MCF 10A (cell line): ENCODE measurements at regions not wholly inside any gene's neighbourhood (a gene's known extent, or its start where the extent isn't known, plus 50 kb on each side); places are given as distances from the start of the nearest gene placed in this dataset.

Source experiments
- BruUV-seq: library from RNA; stranded (reverse); fragments of 400-500 nt; replicated peaks from 2 replicates; lab custom pipeline; 2021; lab: Mats Ljungman, UMichigan
- CTCF ChIA-PET: fragments of 300-600 bp; sonication (Branson Sonifier 250); formaldehyde crosslinking; extraction: SDS; loops from one replicate; lab custom pipeline; 2021; ENCODE audit warnings: antibody characterized with exemption, inconsistent platforms; lab: Yijun Ruan, JAX
- POLR2A ChIA-PET: fragments of 300-600, 350-650 bp; sonication (Branson Sonifier 250); formaldehyde crosslinking; extraction: SDS; loops from one replicate; lab custom pipeline; 2020; ENCODE audit warnings: antibody characterized with exemption, inconsistent platforms; lab: Yijun Ruan, JAX
- DNase-seq: peaks from one replicate; pipeline ENCODE4 v3.0.0-alpha.2; 2018; ENCODE audit not compliant: unreplicated experiment
- H3K27ac Mint-ChIP-seq: one replicate; pipeline ENCODE4 v1.8.0; 2022; ENCODE audit warnings: mild to moderate bottlenecking, low read depth, mixed read lengths; ENCODE audit not compliant: unreplicated experiment
- H3K27me3 Mint-ChIP-seq: one replicate; pipeline ENCODE4 v1.8.0; 2022; ENCODE audit warnings: mixed read lengths; ENCODE audit not compliant: insufficient read depth, unreplicated experiment
- H3K36me3 Mint-ChIP-seq: one replicate; pipeline ENCODE4 v1.8.0; 2022; ENCODE audit warnings: mild to moderate bottlenecking, moderate library complexity, mixed read lengths; ENCODE audit not compliant: insufficient read depth, unreplicated experiment
- H3K4me1 Mint-ChIP-seq: one replicate; pipeline ENCODE4 v1.8.0; 2022; ENCODE audit warnings: mixed read lengths; ENCODE audit not compliant: insufficient read depth, unreplicated experiment
- H3K4me3 Mint-ChIP-seq: one replicate; pipeline ENCODE4 v1.8.0; 2022; ENCODE audit warnings: mild to moderate bottlenecking, moderate library complexity, mixed read lengths; ENCODE audit not compliant: unreplicated experiment
- H3K9me3 Mint-ChIP-seq: one replicate; pipeline ENCODE4 v1.8.0; 2022; ENCODE audit warnings: mixed read lengths; ENCODE audit not compliant: unreplicated experiment
- CTCF ChIP-seq: fragments of 200-600 bp; IDR thresholded peaks from one replicate; pipeline ENCODE4 v1.8.0; 2022; ENCODE audit warnings: antibody characterized with exemption, mild to moderate bottlenecking; ENCODE audit not compliant: unreplicated experiment
- intact Hi-C: fragments of 100-400 bp; cut with micrococcal nuclease; formaldehyde crosslinking; loops from 2 replicates; pipeline ENCODE4 v1.14.1; 2022

GRCh38 chr14:39755269-39755878 is 323.1 kb upstream of the FBXO33 start:
- no peak overlapping the region for H3K27ac Mint-ChIP-seq
- no peak for DNase-seq
- BruUV-seq: no TSS peak
- H3K27me3 Mint-ChIP-seq: peaks cover 50% of the 10 kb centered on the region
- no peaks in the 10 kb centered on the region for H3K4me1 Mint-ChIP-seq
- H3K4me3 Mint-ChIP-seq: no peak overlapping the region
- intact Hi-C loops: no loop called here
- TF ChIP-seq CTCF: no peak
- H3K9me3 Mint-ChIP-seq: no peaks in the 10 kb centered on the region
- CTCF ChIA-PET: no interaction called here
- POLR2A ChIA-PET: no interaction called here
- H3K36me3 Mint-ChIP-seq: no peaks in the 10 kb centered on the region

GRCh38 chr14:39740454-39740853 is 308.2 kb upstream of the FBXO33 start:
- DNase-seq: no peak
- no peak for TF ChIP-seq CTCF
- Mint-ChIP-seq H3K4me3 (no peak overlapping the region), H3K9me3 (peaks cover 9% of the 10 kb centered on the region), H3K27ac (no peak overlapping the region), H3K27me3 (no peaks in the 10 kb centered on the region), H3K4me1 (no peaks in the 10 kb centered on the region), H3K36me3 (no peaks in the 10 kb centered on the region)
- no TSS peak for BruUV-seq
- intact Hi-C loops: no loop called here
- POLR2A ChIA-PET: no interaction called here
- CTCF ChIA-PET: interaction anchor here (1.2 kb wide), 1 partner anchor 158 kb away, joined by 3 read pairs; no protein-coding TSS in a partner anchor

GRCh38 chr14:39739796-39740195 is 307.6 kb upstream of the FBXO33 start:
- Mint-ChIP-seq H3K36me3 (no peaks in the 10 kb centered on the region), H3K27ac (no peak overlapping the region), H3K4me1 (no peaks in the 10 kb centered on the region), H3K4me3 (no peak overlapping the region), H3K9me3 (peaks cover 9% of the 10 kb centered on the region), H3K27me3 (no peaks in the 10 kb centered on the region)
- no TSS peak for BruUV-seq
- CTCF ChIA-PET: interaction anchor here (1.2 kb wide), 1 partner anchor 158 kb away, joined by 3 read pairs; no protein-coding TSS in a partner anchor
- no peak for DNase-seq
- intact Hi-C loops: no loop called here
- POLR2A ChIA-PET: no interaction called here
- no peak for TF ChIP-seq CTCF

- ChIA-PET CTCF (no interaction called here), POLR2A (no interaction called here)
- H3K36me3 Mint-ChIP-seq: no peaks in the 10 kb centered on the region
- no peaks in the 10 kb centered on the region for H3K4me1 Mint-ChIP-seq
- BruUV-seq: no TSS peak
- no peak for DNase-seq
- no peaks in the 10 kb centered on the region for H3K27me3 Mint-ChIP-seq
- no peaks in the 10 kb centered on the region for H3K9me3 Mint-ChIP-seq
- H3K4me3 Mint-ChIP-seq: no peak overlapping the region
- intact Hi-C loops: no loop called here
- no peak for TF ChIP-seq CTCF
- no peak overlapping the region for H3K27ac Mint-ChIP-seq
These were observed 302.1 kb upstream of the FBXO33 start for GRCh38 chr14:39734306-39734705.
